Left hindlimb (tissue), 1 donor: ENCODE measurements at regions not wholly inside any gene's neighbourhood (a gene's known extent, or its start where the extent isn't known, plus 50 kb on each side); places are given as distances from the start of the nearest gene placed in this dataset.

Experiments used
- DNase-seq: peaks from one replicate; pipeline ENCODE4 v3.0.0-alpha.2; 2018

DNA sequence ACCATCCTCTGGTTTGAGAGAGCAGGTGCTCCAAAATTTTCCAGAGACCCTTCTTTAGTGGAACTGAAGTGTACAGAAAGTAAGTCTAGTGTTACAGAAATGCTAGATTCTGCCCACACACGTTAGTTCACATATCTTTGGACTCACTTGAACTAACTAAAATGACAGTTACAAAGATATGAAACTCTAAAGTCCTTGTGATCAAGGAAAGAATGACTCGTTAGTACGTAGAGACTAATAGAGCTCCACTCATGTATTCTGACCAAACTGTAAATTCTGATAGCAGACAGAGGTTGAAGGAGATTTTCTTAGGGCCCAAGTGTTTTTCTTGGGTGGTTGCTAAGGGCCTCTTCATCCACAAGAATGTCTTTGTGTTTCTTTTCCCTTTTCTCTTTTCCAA lies 491.5 kb upstream of the B3GALT2 start:
- DNase-seq: no peak

DNA sequence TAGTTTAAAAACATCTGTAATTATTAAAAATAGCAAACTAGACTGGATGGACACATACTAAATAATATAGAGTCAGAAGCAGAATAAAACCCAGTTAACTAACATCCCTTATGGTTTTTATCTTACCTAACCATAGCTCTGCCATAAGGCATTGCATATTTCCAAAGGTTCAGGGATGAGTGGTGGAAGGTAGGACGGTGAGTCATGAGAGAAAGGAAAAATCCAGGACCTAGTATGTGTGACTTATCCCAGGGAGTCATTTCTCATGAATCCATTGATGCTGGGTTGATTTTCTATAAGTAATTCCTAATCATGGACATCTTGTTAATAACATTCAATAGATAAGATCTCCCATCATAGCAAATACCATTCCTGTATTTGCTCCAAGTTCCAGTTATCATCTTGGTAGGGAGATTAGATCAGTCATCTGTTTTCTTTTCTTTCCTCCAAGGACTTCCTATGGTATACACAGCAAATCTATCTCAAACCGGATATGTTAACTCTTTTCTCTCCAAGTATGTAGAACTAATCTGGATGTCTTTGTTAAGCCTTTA lies 490.7 kb upstream of the B3GALT2 start:
- DNase-seq: no peak

DNA sequence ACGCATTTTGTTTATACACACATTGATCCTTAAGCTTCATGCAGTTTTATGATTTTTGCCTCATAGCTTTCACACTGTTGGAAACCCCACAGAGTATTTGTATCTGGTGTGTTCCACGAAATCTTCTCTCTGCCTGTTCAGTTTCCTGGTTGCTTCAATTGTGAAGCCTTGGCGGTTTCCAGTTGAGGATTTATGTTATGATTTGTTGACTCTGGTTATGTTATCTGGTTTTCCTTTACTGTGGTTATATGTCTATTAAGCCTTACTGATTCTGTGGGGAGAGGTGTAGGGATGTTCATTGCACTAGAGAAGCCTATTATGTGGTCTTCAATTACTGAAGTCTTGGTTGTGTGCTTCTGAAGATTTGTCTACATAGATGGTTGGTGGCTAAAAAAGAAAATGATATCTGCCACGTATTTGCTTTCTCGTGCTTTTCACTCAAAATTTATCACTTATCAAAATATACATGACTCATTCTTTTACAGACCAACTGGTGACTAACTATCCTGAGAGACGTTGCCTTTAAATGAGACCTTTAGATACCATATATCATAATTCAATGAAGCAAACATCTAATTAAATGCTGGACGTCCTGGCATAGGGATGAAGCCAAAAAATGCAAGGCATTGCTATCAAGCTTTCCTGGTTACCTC lies 488.0 kb upstream of the B3GALT2 start:
- DNase-seq: no peak

DNA sequence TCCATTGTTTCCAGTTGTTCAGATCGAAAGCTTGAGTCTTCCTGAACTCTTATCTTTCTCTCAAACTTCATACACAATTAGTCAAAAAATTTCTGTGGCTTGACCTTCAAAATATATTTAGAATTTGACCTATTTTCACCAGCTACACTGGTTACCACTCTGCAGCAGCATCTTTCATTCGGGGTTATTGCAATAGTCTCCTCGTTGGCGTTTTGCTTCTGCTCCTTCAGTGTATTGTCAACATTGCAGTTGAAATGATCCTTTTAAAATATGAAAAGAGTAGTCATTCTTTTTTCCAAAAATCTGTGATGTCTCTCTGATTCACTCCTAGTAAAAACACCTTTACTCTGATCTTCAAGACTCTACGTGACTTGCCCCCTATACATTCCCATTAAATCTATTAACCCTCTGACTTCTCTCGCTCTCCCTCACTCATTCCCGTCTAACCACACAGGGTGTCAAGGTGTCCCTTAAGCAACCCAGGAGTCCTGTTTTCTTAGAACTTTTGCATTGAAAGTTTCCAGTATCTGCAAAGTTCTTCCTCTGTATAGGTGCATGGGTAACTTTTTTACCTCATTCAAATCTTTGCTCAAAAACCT lies 480.2 kb upstream of the B3GALT2 start:
- no peak for DNase-seq

DNA sequence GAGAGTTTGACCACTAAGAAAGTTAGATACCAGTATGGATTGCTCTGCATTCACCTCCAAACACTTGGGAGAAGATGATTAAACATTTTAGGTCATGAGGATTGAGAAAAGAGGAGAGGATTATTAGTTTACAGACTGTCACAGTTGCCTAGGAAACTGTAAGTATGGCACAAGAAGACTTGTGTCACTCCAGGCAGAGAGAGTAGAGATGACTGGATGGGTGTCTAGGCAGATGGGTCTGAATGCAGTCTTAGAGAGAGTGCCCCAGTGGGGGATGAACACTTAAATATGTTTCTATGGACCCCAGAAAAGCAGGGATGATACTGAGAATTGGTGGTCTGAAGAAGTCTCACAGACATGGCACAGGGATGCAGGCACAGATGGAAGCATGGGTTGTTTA lies 477.6 kb upstream of the B3GALT2 start:
- DNase-seq: no peak

DNA sequence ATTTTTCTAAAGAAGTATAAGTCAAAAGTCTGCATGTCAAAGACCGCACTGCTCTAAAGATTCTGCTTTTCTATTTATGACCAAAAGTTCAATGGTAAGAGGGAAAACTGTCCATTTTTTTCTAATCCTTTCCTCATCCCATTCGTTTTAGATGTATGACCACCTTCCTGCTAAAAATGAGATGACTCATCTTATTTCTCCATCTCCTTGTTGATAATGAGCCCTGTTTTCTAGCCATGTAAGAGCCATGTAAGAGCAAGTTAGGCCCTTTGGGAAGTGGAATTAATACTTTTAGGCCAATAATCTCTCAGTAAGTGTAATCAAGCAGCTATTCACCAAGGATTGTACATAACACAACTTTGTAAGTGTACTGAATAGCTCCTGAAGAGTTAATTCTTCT lies 475.6 kb upstream of the B3GALT2 start:
- DNase-seq: no peak

DNA sequence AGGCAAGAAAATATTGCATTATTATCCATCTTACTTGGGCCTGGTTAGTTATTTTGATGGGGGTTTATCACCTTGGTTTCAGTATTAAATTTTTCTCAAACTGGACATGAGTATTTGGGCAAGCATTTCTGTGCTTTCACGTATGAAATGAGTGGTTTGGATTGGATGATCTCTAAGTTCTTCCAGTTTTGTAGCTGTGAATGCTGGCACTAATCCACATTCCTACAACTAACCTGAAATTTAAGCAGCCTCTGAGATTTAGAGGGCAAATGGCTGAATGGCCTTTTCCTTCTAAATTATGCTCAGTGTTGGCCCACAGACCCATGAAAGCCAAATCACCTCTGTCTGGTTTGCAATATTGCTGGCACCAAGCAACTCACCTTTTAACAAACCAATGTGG lies 475.0 kb upstream of the B3GALT2 start:
- DNase-seq: no peak

DNA sequence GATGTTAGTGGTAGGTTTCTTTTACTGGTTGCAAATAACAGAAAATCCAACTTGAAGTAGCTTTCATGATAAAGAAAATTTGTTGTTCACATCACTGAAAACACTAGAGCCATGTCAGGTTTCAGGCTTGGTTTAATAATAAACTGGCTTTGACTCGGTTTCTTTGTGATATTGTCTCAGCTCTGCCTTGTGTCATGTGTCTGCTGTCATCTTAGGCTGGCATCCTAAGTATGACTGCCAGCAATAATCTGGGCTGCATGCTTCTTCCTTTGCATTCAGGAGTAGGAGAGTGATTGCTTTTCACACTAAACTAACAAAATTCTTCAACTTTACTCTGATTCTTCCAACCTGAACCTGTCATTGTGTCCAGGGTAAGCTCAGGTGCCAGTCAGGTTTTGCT lies 474.0 kb upstream of the B3GALT2 start:
- DNase-seq: no peak

DNA sequence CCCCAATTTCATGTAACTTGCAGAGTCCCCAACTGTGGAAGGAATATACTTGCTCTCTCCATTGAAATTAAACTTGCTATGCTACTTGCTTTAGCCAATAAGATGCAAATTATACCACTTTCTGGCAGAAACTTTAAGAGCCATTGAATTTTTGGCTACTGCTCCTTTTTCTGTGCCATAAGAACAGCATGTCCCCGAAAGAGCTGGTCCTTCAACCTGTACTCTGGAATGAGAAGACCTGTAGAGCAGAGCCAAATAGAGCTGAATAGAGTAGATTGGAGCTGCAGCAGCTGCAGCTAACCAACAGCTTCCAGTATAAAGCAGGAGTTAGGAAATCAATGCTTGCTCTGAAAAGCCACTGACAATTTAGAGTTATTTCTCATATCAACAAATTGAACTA lies 472.3 kb upstream of the B3GALT2 start:
- no peak for DNase-seq

DNA sequence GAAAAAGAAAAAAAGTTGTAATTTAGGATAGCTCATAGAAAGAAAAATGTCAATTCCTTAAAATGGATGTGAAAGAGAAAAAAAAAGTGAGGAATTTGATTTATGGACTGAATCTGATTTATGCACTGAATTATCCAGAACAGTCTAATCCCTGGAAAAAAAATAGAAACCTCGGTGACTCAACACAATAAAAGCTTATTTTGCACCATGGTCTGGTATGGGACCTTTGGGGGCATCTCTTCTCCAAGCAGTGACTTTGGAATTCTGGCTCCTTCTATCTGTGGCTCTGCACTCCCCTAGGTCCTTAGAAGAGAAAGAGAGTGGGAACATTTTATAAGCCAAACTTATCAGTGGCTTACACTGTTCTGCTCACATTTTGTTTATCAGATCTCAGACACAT lies 471.7 kb upstream of the B3GALT2 start:
- no peak for DNase-seq

DNA sequence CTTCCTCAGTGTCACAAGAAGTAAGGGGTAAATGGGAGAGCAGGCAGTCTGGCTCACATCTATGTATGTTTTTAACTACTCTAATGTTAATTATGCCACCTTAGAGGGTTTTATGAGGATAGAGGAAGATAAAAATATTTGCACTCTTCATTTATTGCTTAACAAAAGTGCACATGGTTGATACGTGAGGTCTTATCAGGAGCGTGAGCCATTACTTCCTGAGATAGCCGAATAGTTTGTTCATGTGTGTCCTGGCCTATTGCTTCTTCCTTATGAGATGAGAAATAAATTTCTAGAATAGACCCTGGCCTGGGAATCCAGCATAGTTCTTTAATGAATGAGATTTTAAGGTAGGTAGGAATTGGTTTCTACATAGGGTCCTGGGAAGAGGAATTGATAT lies 471.1 kb upstream of the B3GALT2 start:
- no peak for DNase-seq

DNA sequence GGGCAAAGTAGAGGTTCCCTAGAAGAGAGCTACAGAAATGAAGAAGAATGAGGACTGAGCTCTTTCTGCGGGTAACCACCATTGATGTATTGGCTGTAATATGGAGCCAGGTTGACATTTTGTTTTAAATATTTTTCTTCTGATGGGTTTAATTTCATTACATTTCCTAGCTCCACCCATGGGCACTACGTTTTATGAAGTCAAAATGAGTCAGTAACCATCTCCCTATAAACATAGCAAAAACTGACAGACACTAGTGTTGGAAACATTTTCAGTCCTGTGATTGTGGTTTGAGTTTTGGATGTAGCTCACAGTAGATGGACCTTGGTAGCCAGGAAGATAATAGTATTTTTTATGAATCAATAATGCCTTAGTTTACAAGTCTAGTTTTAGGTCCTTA lies 470.4 kb upstream of the B3GALT2 start:
- DNase-seq: no peak

DNA sequence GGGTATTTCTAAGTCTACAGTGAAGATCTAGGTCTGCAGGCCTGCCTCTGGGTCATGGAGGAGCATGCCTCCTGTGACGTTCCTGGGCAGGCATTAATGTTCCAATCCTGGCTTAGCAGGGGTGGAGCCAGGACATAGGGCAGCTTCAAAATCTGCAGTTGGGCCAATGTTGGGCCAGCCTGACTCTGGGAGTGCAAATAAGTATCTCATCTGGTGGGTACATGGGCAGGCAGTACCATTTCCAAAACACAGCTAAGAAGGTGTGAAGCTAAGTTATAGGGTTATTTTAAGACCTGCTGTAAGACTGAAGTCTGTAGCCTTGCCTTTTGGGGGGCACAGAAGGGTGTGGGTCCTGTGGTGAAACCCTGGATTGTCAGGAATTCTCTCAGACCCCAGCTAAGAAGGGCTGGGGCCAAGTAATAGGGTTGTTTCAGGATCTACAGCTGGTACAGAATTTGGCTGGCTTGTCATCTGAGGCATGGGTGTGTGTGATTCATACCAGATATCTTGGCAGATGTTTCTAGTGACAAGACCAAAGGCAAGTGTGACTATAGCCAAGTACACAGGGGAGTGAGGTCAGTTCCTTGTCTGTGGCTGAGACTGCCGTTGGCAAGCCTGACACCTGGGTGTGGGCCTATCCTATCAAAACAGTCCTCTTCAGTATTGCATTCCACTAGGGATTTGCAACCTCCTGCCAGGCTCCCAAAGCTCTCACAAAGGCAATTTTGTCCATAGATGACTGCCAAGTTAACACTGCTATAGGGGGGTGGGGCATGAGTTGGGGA lies 468.7 kb upstream of the B3GALT2 start:
- DNase-seq: no peak

DNA sequence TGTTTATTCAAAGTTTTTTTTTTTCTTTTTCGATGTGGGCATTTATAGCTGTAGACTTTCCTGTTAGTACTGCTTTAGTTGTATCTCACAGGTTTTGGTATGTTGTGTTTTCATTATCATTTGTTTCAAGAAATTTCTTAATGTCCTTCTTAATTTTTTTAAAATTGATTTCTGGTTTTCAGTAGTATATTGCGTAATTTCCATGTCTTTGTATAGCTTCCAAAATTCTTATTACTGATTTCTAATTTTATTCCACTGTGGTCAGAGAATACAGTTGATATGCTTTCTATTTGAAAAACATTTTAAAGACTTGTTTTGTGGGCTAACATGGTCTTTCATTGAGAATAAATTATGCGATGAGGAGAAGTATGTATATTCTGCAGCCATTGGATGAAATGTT lies 463.2 kb upstream of the B3GALT2 start:
- no peak for DNase-seq

DNA sequence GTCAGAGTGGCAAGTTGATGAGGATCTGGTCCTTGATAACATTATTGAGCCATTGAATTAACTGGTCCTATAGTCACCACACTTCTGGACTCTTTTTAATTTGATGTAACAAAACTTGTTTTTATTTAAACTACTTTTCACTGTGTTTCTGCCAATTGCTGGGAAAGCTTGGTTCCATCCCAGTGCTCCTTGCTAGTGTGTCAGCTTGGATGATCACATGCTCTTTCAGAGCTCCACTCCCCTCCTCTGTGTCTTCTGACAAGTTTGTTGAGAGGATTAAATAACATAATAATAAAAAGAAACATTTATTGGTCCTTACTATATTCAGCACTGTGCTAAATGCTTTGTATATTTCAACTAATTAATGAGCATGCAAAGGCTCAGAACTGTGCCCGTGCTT lies 448.5 kb upstream of the B3GALT2 start:
- no peak for DNase-seq

DNA sequence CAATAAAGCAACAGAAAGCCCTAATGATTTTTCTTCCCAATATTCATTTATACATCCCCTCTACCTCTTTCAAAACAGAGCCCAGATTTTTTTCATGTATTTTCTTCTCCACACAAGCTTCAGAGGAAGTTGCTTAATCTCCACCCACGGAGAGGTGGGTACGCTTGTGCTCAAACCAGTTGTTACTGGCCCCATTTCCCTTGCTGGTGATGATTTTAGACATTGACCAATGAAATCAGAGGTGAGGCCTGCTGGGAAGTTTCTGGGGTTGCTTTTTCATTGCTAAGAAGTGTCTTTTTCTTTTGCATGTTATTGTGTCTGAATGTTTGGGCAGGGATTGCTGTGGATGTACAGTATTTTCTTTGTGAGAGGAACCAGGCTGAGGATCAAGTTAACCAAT lies 448.1 kb upstream of the B3GALT2 start:
- DNase-seq: no peak

DNA sequence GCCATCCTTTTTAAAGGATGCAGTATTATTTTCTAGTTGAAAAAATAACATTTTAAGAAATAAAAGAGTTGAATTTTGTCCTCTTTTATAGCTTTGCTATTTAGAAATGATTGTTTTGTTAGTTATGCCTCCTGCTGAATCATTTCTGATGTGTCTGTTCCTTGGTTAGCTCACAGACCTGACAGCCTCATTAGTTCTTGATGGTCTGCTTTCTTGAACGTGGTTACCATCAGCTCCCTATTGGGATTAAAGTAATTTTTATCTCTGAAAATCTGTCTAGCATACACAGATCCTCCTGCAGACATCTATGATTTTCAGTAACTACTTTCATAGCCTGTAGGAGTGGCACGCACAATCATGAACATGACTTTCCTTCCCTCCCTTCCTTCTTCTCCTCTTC lies 447.6 kb upstream of the B3GALT2 start:
- no peak for DNase-seq

DNA sequence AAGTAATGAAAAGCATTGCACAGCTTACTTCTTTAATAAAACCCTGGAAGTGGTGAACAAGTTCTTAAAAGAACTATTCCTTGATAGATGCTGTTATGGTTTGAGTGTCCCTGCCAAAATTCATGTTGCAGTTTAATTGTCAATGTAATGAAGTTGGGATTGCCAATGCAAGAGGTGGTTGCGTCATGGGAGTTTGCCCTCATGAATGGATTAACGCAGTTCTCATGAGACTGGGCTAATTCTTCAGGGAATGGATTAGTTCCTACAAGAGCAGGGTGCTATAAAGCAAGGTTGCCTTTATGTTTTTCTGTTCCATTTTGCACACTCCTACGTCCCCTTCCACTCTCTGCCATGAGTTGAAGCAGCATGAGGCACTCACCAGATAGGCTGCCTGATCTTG lies 446.7 kb upstream of the B3GALT2 start:
- no peak for DNase-seq

DNA sequence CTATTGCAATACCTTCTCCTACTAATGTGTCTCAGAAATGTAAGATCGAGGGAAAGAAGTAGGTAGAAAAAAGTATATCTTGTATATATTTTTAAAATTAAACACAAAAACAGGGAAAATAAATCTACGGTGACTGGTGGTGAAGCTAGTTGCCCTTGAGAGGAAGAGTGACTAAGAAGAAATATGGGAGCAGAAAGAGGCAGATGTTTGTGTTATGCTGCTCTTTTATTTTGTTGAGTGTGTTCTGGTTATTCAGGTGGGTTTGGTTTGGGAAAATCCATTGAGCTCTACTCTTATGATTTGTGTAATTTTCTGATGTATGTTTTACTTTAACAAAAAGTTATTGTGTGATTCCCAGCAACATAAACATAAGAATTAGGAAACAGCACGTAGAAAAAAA lies 444.9 kb upstream of the B3GALT2 start:
- no peak for DNase-seq

DNA sequence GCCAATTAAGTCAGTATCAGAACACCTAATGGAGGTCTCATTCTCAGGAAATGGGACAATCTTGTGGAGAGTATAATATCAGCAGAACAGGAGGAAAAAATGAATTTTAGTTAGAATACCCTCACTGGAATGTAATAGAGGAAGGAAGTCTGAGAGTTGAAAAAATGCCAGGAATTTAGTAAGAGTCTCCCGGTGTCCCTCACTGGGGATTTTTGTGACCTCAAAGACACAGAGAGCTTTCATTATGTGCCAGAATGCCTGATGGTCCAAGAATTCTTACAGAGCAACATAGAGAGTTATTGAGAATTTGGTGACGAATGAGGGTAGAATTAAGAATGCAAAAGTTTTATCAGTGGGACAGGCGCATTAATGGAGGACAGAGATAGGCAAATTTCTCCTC lies 443.5 kb upstream of the B3GALT2 start:
- DNase-seq: no peak

DNA sequence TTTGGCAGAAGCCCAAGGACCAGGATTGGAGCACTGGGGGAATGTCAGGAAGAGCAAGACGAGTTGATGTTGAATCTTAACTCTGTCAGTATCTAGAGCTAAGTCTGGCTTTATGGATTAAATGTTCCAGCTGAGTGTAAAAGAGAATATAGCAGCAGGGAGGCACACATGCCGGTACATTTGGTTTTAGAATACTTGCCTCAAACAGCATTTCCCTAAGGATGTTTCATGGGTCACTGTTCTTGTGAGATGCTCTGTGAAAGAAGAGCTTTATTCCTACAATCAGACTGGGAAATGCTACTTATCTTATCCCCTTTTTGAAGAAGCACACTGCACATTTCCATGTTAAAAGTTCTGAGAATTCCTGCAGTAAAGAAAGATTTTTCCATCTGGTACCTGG lies 440.3 kb upstream of the B3GALT2 start:
- no peak for DNase-seq

DNA sequence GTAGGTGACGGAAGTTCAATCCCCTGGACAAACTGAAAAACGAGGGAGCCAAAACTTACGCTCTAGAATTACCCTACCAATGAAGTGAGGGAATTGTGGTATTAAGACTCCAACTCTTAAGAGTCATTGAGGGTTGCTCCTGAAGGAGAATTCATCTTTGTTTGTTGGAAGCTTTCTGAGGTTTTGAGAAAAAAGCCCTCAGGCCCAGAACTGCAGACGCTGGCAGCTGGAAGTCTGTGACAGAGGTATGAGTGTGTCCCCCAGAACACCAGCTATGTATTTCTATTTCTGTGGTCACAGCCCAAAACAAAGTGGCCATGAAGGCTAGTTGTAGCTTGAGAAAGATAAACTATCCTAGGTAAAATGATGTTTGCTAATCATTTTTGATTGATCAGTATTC lies 438.8 kb upstream of the B3GALT2 start:
- no peak for DNase-seq

DNA sequence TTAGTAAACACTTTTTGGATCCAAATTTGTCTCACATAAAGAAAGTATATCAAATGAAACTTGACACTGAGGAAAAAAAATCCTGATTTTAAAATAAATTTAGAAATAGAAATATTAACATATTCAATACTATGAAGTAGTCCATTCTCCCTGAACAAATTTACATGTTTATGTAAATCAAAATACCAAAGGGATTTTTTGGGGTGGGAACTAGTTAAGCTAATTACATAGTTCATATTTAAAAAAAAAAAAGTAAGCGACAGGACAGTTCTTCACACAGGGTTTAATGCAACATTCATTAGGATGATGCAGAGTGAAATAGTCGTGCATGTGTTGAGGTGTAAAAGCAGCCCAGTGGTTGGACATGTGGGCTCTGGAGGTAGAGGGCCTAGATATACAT lies 433.5 kb upstream of the B3GALT2 start:
- DNase-seq: no peak

DNA sequence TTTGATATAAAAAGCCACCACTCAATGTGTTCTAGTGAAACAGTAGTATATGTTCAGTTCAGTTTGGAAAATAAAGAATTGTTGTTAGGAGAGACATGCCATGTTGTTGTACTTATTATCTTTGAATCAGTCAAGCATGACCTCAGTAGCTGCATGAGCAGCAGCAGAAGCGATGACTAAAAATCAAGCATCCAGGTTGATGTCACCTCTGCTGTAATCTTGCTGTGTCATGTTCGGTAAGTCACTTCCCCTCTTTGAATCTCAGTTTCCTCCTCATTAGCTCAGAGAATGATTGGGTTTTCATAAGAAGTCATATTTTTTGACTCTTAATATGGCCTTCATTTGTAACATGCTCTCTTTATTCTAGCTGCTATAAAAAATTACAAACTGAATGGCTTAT lies 428.4 kb upstream of the B3GALT2 start:
- no peak for DNase-seq
